GM12865 (cell line): ENCODE measurements at regions not wholly inside any gene's neighbourhood (a gene's known extent, or its start where the extent isn't known, plus 50 kb on each side); places are given as distances from the start of the nearest gene placed in this dataset.
A peak's percentile ranks its signal among the peaks of the same experiment; 100 is the strongest.
"Not testable (repeated sequence)": the region's sequence is repeated elsewhere in the genome, so short reads cannot be mapped to it uniquely, and the experiment has no call there.

ENCODE experiments used
- DNase-seq: peaks from one replicate; pipeline ENCODE4 v3.0.0; 2010; ENCODE audit warnings: low read depth
- H3K4me3 ChIP-seq: 2 replicates; pipeline ENCODE4 v1.5.1; 2011; ENCODE audit warnings: mild to moderate bottlenecking, low read depth, low read length, control low read depth
- CTCF ChIP-seq: IDR thresholded peaks from 2 replicates; pipeline ENCODE4 v1.5.1; 2011; ENCODE audit warnings: low read length, control low read depth, low read depth, inconsistent platforms; ENCODE audit not compliant: insufficient read depth; ENCODE audit errors: missing control alignments

- DNase-seq = peak; percentile 1
- no peak for TF ChIP-seq CTCF
Observed at GRCh38 chr20:55140631-55141030, 665.2 kb downstream of the DOK5 start.

GRCh38 chr20:55139173-55139765 is 663.9 kb downstream of the DOK5 start:
- no peak overlapping the region for H3K4me3 ChIP-seq
- no peak for DNase-seq
- no peak for TF ChIP-seq CTCF

More at GRCh38 chr20:55140631-55141030, 665.2 kb downstream of the DOK5 start:
- H3K4me3 ChIP-seq = no peak overlapping the region

- no peak for TF ChIP-seq CTCF
- DNase-seq = no peak
- H3K4me3 ChIP-seq = no peak overlapping the region
Observed at GRCh38 chr20:55135923-55136322, 660.5 kb downstream of the DOK5 start.

- TF ChIP-seq CTCF = no peak
- DNase-seq = no peak
- no peak overlapping the region for H3K4me3 ChIP-seq
Observed at GRCh38 chr20:55132523-55132922, 657.1 kb downstream of the DOK5 start.

GRCh38 chr20:55117577-55117976 is 642.2 kb downstream of the DOK5 start:
- DNase-seq = peak; percentile 9
- H3K4me3 ChIP-seq = not testable (repeated sequence)

GRCh38 chr20:55116598-55116997 is 641.2 kb downstream of the DOK5 start:
- H3K4me3 ChIP-seq = no peak overlapping the region
- TF ChIP-seq CTCF = no peak
- no peak for DNase-seq

- TF ChIP-seq CTCF = no peak
- DNase-seq = no peak
Observed at GRCh38 chr20:55103188-55103587, 627.8 kb downstream of the DOK5 start.

More at GRCh38 chr20:55103188-55103587, 627.8 kb downstream of the DOK5 start:
- no peak overlapping the region for H3K4me3 ChIP-seq
